Trophoblast cell (in vitro differentiated cells and primary cell): ENCODE measurements at regions not wholly inside any gene's neighbourhood (a gene's known extent, or its start where the extent isn't known, plus 50 kb on each side); places are given as distances from the start of the nearest gene placed in this dataset.

Experiments
- DNase-seq, 2 donors: peaks; one replicate each; pipeline ENCODE4 v3.0.0-alpha.2; 2016
- H2AFZ ChIP-seq: 2 replicates; pipeline ENCODE4 v1.6.1; 2013; ENCODE audit warnings: low read length, moderate library complexity, mild to moderate bottlenecking; ENCODE audit not compliant: insufficient read depth, poor library complexity
- H2AK5ac ChIP-seq: 2 replicates; pipeline ENCODE4 v1.6.1; 2013; ENCODE audit warnings: mild to moderate bottlenecking, low read length
- H2BK120ac ChIP-seq: 2 replicates; pipeline ENCODE4 v1.6.1; 2013; ENCODE audit warnings: low read length, mild to moderate bottlenecking, moderate library complexity; ENCODE audit not compliant: insufficient read depth, poor library complexity
- H2BK12ac ChIP-seq: 2 replicates; pipeline ENCODE4 v1.6.1; 2013; ENCODE audit warnings: mild to moderate bottlenecking, low read length, moderate library complexity
- H2BK5ac ChIP-seq: 2 replicates; pipeline ENCODE4 v1.6.1; 2013; ENCODE audit warnings: low read length, low read depth, moderate library complexity, mild to moderate bottlenecking; ENCODE audit not compliant: poor library complexity
- H3K14ac ChIP-seq: 2 replicates; pipeline ENCODE4 v1.6.1; 2013; ENCODE audit warnings: mild to moderate bottlenecking, low read length
- H3K18ac ChIP-seq: 2 replicates; pipeline ENCODE4 v1.6.1; 2013; ENCODE audit warnings: mild to moderate bottlenecking, low read length
- H3K23ac ChIP-seq: 2 replicates; pipeline ENCODE4 v1.6.1; 2013; ENCODE audit warnings: low read length
- H3K27ac ChIP-seq: 2 replicates; pipeline ENCODE4 v1.5.1; 2013; ENCODE audit warnings: low read depth, mild to moderate bottlenecking, inconsistent platforms, low read length, moderate library complexity
- H3K27me3 ChIP-seq: 2 replicates; pipeline ENCODE4 v1.6.1; 2013; ENCODE audit warnings: inconsistent platforms, mild to moderate bottlenecking, low read length, moderate library complexity; ENCODE audit not compliant: insufficient read depth
- H3K36me3 ChIP-seq, 2 experiments: 1 replicate in 1 of 2; 2 replicates in 1 of 2; pipeline ENCODE4 v1.6.1; 2013; ENCODE audit warnings: low read length in 2 of 2, mild to moderate bottlenecking in 2 of 2, moderate library complexity in 1 of 2; ENCODE audit not compliant: insufficient read depth in 2 of 2, control insufficient read depth in 1 of 2
- H3K4ac ChIP-seq: 2 replicates; pipeline ENCODE4 v1.6.1; 2013; ENCODE audit warnings: low read depth, mild to moderate bottlenecking, low read length, moderate library complexity
- H3K4me1 ChIP-seq, 2 experiments: 1 replicate in 1 of 2; 2 replicates in 1 of 2; pipeline ENCODE4 v1.6.1; 2013; ENCODE audit warnings: low read length in 2 of 2, mild to moderate bottlenecking in 2 of 2, moderate library complexity in 1 of 2; ENCODE audit not compliant: insufficient read depth in 2 of 2, control insufficient read depth in 1 of 2
- H3K4me2 ChIP-seq: 2 replicates; pipeline ENCODE4 v1.6.1; 2013; ENCODE audit warnings: inconsistent platforms, mild to moderate bottlenecking, low read length, moderate library complexity
- H3K4me3 ChIP-seq: 2 replicates; pipeline ENCODE4 v1.5.1; 2013; ENCODE audit warnings: mild to moderate bottlenecking, low read depth, low read length, inconsistent platforms
- H3K79me1 ChIP-seq: one replicate; pipeline ENCODE4 v1.6.1; 2013; ENCODE audit warnings: low read length
- H3K79me2 ChIP-seq: 2 replicates; pipeline ENCODE4 v1.6.1; 2013; ENCODE audit warnings: low read length, mild to moderate bottlenecking; ENCODE audit not compliant: control insufficient read depth, insufficient read depth, poor library complexity
- H3K9ac ChIP-seq: 2 replicates; pipeline ENCODE4 v1.6.1; 2013; ENCODE audit warnings: mild to moderate bottlenecking, low read length
- H3K9me3 ChIP-seq: 2 replicates; pipeline ENCODE4 v1.6.1; 2013; ENCODE audit warnings: low read depth, mild to moderate bottlenecking, control low read depth, inconsistent platforms, low read length; ENCODE audit not compliant: insufficient read depth
- H4K12ac ChIP-seq: 2 replicates; pipeline ENCODE4 v1.6.1; 2013; ENCODE audit warnings: low read depth, mild to moderate bottlenecking, low read length, moderate library complexity
- H4K8ac ChIP-seq: 2 replicates; pipeline ENCODE4 v1.6.1; 2013; ENCODE audit warnings: low read depth, mild to moderate bottlenecking, low read length, moderate library complexity
- H4K91ac ChIP-seq: one replicate; pipeline ENCODE4 v1.6.1; 2013; ENCODE audit warnings: low read depth, mild to moderate bottlenecking, low read length, moderate library complexity
- WGBS: extraction: QIAGEN DNeasy Blood & Tissue Kit; methylation state at CpG from one replicate; pipeline ENCODE4 v1.1.7; 2013; ENCODE audit warnings: missing lambda C conversion rate; ENCODE audit not compliant: insufficient read length, insufficient coverage; ENCODE audit errors: extremely low coverage; 5-methylcytosine and 5-hydroxymethylcytosine counted together

DNA sequence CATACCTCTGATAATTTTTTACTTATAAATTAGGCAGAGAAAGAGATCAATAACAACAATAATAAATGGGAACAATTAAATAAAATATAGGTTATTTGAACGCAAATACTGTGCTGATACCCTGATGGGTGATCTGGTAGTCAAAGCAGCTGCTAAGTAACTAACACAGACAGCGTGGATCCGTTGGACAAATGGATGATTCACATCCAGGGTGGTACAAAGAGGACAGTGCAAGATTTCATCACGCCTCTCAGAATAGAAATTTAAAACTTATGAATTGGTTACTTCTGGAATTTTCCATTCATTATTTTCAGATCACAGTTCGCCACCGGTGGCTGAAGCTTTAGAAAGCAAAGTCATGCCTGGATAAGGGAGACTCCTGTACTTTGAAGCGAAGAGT lies 1066.0 kb upstream of the ADGRL3 start:
- no peak overlapping the region for H3K4me3 ChIP-seq

DNA sequence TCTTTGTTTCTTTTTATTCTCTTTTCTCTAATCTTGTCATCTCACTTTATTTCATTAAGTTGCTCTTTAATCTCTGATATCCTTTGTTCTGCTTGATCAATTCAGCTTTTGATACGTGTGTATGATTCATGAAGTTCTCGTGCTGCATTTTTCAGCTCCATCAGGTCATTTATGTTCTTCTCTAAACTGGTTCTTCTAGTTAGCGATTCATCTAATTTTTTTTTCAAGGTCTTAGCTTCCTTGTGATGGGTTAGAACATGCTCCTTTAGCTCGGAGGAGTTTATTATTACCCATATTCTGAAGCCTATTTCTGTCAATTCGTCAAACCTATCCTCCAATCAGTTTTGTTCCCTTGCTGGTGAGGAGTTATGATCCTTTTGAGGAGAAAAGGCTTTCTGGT lies 1045.0 kb upstream of the ADGRL3 start:
- no peak overlapping the region for H4K8ac ChIP-seq
- H3K4me1 ChIP-seq = no peaks in the 10 kb centered on the region
- H3K36me3 ChIP-seq = no peaks in the 10 kb centered on the region
- no peak overlapping the region for H2AFZ ChIP-seq
- H2BK120ac ChIP-seq = no peak overlapping the region
- H4K91ac ChIP-seq = no peak overlapping the region
- H3K27ac ChIP-seq = no peak overlapping the region
- no peak overlapping the region for H3K18ac ChIP-seq
- H4K12ac ChIP-seq = no peak overlapping the region
- no peak overlapping the region for H3K14ac ChIP-seq
- no peak overlapping the region for H3K4ac ChIP-seq
- H2BK5ac ChIP-seq = no peak overlapping the region
- DNase-seq = no peak
- H3K27me3 ChIP-seq = no peaks in the 10 kb centered on the region
- no peak overlapping the region for H3K4me3 ChIP-seq
- no peak overlapping the region for H3K23ac ChIP-seq
- no peaks in the 10 kb centered on the region for H3K79me2 ChIP-seq
- no CpG with 5 or more reads among the region's 5 CpGs for WGBS
- H3K4me2 ChIP-seq = no peak overlapping the region
- no peaks in the 10 kb centered on the region for H3K79me1 ChIP-seq
- no peak overlapping the region for H2AK5ac ChIP-seq
- peaks cover 2% of the 10 kb centered on the region for H3K9me3 ChIP-seq
- no peak overlapping the region for H2BK12ac ChIP-seq
- no peak overlapping the region for H3K9ac ChIP-seq

More for the DNA sequence above, 1066.0 kb upstream of the ADGRL3 start:
- Histone ChIP-seq H3K4me1 (no peaks in the 10 kb centered on the region), H3K4me2 (no peak overlapping the region), H4K91ac (no peak overlapping the region), H2AFZ (no peak overlapping the region), H3K79me2 (no peaks in the 10 kb centered on the region), H3K27ac (no peak overlapping the region), H2AK5ac (no peak overlapping the region), H3K23ac (no peak overlapping the region), H2BK12ac (no peak overlapping the region), H2BK5ac (no peak overlapping the region), H3K9me3 (no peaks in the 10 kb centered on the region), H3K36me3 (no peaks in the 10 kb centered on the region), H3K18ac (no peak overlapping the region), H2BK120ac (no peak overlapping the region), H3K27me3 (no peaks in the 10 kb centered on the region), H4K8ac (no peak overlapping the region), H4K12ac (no peak overlapping the region), H3K4ac (no peak overlapping the region), H3K14ac (no peak overlapping the region), H3K79me1 (no peaks in the 10 kb centered on the region), H3K9ac (no peak overlapping the region)
- no peak for DNase-seq
- WGBS = no CpG with 5 or more reads among the region's 7 CpGs

DNA sequence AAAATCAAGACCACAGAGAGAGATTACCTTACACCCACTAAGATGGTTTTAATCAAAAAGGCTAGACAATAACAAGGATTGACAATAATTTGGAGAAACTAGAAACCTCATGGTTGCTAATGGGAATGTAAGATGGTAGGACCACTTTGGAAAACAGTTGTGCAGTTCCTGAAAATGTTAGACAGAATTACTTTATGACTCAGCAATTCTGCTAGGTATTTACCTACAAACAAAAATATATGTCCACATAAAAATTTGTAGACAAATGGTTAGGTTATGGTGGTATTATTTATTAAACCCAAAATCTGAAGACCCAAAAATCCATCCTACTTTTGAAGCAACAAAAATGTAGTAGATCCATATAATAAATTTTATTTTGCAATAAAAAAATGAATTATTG lies 1027.0 kb upstream of the ADGRL3 start:
- no peak overlapping the region for H4K91ac ChIP-seq
- peaks cover 2% of the 10 kb centered on the region for H3K9me3 ChIP-seq
- no peaks in the 10 kb centered on the region for H3K79me2 ChIP-seq
- no peaks in the 10 kb centered on the region for H3K4me1 ChIP-seq
- no peak overlapping the region for H4K8ac ChIP-seq
- H3K9ac ChIP-seq = no peak overlapping the region
- H3K36me3 ChIP-seq = no peaks in the 10 kb centered on the region
- no peak overlapping the region for H3K4me3 ChIP-seq
- H3K27ac ChIP-seq = no peak overlapping the region
- H2BK120ac ChIP-seq = no peak overlapping the region
- H3K18ac ChIP-seq = no peak overlapping the region
- no peak overlapping the region for H3K4ac ChIP-seq
- no peak overlapping the region for H2BK12ac ChIP-seq
- no peaks in the 10 kb centered on the region for H3K79me1 ChIP-seq
- no peak overlapping the region for H2BK5ac ChIP-seq
- H2AK5ac ChIP-seq = no peak overlapping the region
- no peak overlapping the region for H3K23ac ChIP-seq
- no peak overlapping the region for H3K4me2 ChIP-seq
- no peak overlapping the region for H3K14ac ChIP-seq
- H3K27me3 ChIP-seq = no peaks in the 10 kb centered on the region
- no peak overlapping the region for H2AFZ ChIP-seq
- DNase-seq = no peak
- H4K12ac ChIP-seq = no peak overlapping the region

DNA sequence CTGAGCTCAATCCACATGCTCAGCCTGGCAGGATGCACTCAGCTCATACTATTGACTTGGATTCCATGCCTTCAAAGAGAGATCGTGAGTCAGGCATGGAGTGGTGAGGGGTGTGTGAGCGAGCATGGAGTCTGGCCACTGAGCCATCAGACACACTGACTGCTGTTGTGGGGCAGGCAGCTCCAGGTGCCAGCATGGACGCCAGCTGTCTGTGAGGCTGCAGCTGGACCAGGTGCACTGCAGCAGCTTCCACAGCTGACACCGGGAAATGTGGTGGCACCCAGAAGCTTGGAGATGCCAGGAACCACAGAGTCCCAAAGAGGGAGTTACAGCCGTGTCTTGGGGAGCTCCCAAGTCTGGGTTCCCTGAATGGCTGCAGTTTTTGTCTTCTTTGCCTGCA lies 1026.4 kb upstream of the ADGRL3 start:
- Histone ChIP-seq H3K27me3 (no peaks in the 10 kb centered on the region), H3K36me3 (no peaks in the 10 kb centered on the region), H3K4me1 (no peaks in the 10 kb centered on the region), H3K4me3 (no peak overlapping the region), H4K12ac (no peak overlapping the region), H2BK120ac (no peak overlapping the region), H3K27ac (no peak overlapping the region), H3K23ac (no peak overlapping the region), H3K18ac (no peak overlapping the region), H4K91ac (no peak overlapping the region), H3K4me2 (no peak overlapping the region), H3K9me3 (peaks cover 2% of the 10 kb centered on the region), H3K9ac (no peak overlapping the region), H3K14ac (no peak overlapping the region), H3K79me1 (no peaks in the 10 kb centered on the region), H3K4ac (no peak overlapping the region), H2AK5ac (no peak overlapping the region), H4K8ac (no peak overlapping the region), H3K79me2 (no peaks in the 10 kb centered on the region), H2BK5ac (no peak overlapping the region), H2AFZ (no peak overlapping the region), H2BK12ac (no peak overlapping the region)
- no peak for DNase-seq
- no CpG with 5 or more reads among the region's 5 CpGs for WGBS
